D721Med (cell line): ENCODE measurements at regions not wholly inside any gene's neighbourhood (a gene's known extent, or its start where the extent isn't known, plus 50 kb on each side); places are given as distances from the start of the nearest gene placed in this dataset.
"Not testable (repeated sequence)": the region's sequence is repeated elsewhere in the genome, so short reads cannot be mapped to it uniquely, and the experiment has no call there.

Experiments
- DNase-seq: peaks from one replicate; pipeline ENCODE4 v3.0.0; 2011; ENCODE audit warnings: low spot score; ENCODE audit not compliant: insufficient read length
- FAIRE-seq: peaks from 2 replicates; lab custom pipeline; 2011; peaks lifted over from hg19 to GRCh38; lab: Jason Lieb, UNC
- TF ChIP-seq, protein P1 (sequence below): IDR thresholded peaks from 2 replicates; pipeline ENCODE4 v1.5.1; 2012; ENCODE audit warnings: mild to moderate bottlenecking, control low read depth; ENCODE audit not compliant: insufficient read depth; ENCODE audit errors: missing control alignments

DNA sequence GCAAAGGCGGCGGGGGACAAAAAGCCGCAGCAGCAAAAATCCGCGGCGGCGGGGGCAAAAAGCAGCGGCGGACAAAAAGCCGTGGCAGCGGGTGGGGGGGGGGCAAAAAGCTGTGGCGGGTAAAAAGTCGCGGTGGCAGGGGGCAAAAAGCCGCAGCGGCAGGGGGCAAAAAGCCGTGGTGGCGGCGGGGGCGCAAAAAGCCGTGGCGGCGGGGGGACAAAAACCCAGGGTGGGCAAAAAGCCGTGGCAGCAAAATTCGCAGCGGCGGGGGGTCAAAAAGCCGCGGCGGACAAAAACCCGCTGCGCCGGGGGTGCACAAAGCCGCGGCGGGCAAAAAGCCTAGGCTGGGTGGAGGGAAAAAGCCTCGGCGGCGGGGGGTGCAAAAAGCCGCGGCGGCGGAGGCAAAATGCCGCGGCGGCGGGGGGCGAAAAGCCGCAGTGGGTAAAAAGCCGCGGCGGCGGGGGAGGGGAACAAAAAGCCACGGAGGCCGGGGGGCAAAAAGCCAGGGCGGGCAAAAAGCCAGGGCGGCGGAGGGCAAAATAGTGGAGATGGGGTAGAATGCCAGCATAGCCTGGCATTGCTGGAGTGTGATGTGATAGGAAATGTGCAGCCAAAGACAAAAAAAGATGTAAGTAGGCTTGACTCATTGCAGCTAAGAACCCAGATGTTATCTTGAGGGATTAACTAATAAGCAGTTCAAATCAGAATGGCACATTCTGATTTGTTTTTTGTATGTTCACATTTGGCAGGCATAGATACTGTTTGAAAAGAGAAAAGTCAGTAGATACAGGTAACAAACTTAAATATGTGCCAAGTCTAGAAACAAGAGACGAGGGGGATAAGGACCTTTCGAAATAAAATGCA, 1076.3 kb downstream of the RPIA start:
- TF ChIP-seq, protein P1, sequence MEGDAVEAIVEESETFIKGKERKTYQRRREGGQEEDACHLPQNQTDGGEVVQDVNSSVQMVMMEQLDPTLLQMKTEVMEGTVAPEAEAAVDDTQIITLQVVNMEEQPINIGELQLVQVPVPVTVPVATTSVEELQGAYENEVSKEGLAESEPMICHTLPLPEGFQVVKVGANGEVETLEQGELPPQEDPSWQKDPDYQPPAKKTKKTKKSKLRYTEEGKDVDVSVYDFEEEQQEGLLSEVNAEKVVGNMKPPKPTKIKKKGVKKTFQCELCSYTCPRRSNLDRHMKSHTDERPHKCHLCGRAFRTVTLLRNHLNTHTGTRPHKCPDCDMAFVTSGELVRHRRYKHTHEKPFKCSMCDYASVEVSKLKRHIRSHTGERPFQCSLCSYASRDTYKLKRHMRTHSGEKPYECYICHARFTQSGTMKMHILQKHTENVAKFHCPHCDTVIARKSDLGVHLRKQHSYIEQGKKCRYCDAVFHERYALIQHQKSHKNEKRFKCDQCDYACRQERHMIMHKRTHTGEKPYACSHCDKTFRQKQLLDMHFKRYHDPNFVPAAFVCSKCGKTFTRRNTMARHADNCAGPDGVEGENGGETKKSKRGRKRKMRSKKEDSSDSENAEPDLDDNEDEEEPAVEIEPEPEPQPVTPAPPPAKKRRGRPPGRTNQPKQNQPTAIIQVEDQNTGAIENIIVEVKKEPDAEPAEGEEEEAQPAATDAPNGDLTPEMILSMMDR, result no peak
- DNase-seq, result no peak
- no peak for FAIRE-seq

DNA sequence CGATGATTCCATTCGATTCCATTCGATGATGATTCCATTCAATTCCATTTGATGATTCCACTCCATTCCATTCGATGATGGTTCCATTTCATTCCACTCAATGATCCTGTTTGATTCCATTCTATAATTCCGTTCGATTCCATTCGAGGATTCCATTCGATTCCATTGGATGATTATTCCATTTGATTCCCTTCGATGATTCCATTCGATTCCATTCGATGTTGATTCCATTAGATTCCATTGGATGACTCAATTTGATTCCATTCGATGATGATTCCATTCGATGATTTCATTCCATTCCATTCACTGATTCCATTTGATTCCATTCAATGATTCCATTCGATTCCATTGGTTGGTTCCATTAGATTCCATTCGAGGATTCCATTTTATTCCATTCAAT, 1084.4 kb downstream of the RPIA start:
- FAIRE-seq (no peak), DNase-seq (no peak)
- TF ChIP-seq, protein P1, result no peak

DNA sequence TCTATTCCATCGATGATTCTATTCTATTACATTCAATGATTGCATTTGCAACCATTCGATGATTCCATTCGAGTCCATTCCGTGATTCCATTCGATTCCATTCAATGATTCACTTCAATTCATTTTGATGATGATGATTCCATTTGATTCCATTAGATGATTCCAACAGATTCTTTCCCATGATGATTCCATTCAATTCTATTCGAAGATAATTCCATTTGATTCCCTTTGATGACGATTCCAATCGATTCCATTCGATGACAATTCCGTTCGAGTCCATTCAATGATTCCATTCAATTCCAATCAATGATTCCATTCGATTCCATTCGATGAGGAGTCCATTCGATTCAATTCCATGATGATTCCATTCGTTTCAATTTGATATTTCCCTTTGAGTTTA, 1088.8 kb downstream of the RPIA start:
- TF ChIP-seq, protein P1, result no peak
- FAIRE-seq (no peak), DNase-seq (no peak)

DNA sequence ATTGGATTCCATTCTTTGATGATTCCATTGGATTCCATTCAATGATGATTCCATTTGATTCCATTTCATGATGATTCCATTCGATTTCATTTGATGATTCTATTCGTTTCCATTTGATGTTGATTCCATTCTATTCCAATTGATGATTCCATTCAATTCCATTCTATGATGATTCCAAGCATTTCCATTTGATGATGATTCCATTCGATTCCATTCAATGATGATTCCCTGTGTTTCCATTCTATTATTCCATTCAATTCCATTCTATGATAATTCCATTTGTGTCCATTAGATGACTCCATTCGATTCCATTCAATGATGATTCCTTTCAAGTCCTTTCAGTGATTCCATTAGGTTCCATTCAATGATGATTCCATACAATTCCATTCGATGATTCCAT, 1090.5 kb downstream of the RPIA start:
- DNase-seq (no peak), FAIRE-seq (no peak)
- TF ChIP-seq, protein P1, result no peak

DNA sequence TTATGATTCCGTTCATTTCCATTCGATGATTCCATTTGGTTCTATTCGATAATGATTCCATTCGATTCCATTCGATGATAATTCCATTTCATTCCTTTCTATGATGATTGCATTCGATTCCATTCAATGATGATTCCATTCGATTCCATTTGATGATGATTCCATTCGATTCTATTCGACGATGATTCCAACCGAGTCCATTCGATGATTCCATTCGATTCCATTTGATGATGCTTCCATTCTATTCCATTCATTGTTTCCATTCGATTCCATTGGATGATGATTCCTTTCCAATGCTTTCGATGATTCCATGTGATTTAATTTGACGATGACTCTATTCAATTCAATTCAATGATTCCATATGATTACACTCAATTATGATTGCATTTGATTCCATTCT, 1093.5 kb downstream of the RPIA start:
- TF ChIP-seq, protein P1, result no peak
- no peak for FAIRE-seq
- DNase-seq, result no peak

DNA sequence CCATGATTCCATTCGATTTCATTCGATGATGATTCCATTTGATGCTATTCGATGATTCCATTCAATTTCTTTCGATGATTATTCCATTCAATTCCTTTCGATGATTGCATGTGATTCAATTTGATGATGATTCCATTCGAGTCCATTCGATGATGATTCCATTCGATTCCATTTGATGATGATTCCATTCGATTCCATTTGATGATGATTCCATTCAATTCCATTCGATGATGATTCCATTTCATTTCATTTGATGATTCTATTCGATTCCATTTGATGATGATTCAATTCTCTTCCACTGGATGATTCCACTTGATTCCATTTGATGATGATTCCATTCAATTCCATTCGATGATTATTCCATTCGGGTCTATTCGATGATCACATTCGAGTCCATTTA, 1094.1 kb downstream of the RPIA start:
- not testable (repeated sequence) for FAIRE-seq, DNase-seq

DNA sequence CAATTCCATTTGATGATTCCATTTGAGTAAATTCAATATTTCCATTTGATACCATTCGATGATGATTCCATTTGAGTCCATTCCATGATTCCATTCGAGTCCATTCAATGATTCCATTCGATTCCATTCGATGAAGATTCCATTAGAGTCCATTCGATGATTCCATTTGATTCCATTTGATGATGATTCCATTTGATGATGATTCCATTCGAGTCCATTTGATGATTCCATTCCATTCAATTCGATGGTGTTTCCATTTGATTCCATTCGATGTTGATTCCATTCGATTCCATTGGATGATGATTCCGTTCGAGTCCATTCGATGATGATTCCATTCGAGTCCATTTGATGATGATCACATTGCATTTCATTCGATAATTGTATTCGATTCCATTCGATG, 1095.2 kb downstream of the RPIA start:
- not testable (repeated sequence) for DNase-seq, FAIRE-seq

DNA sequence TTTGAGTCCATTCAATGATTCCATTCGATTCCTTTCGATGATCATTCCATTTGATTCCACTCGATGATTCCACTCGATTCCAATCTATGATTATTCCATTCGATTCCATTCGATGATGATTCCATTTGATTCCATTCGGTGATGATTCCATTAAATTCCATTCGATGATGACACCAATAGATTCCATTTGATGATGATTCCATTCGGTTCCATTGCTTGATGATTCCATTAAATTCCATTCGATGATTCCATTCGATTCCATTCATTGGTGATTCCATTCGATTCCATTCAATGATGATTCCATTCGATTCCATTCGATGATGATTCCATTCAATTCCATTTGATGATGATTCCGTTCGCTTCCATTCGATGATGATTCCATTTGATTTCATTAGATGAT, 1104.1 kb downstream of the RPIA start:
- not testable (repeated sequence) for FAIRE-seq, DNase-seq
